A673 (cell line): ENCODE measurements at regions not wholly inside any gene's neighbourhood (a gene's known extent, or its start where the extent isn't known, plus 50 kb on each side); places are given as distances from the start of the nearest gene placed in this dataset.

ENCODE experiments used
- BruUV-seq: library from RNA; stranded (reverse); fragments of 400-500 nt; replicated peaks from 2 replicates; lab custom pipeline; 2021; lab: Mats Ljungman, UMichigan
- CTCF ChIA-PET: fragments of 300-600 bp; sonication (Branson Sonifier 250); formaldehyde crosslinking; loops from one replicate; lab custom pipeline; 2022; ENCODE audit warnings: antibody characterized with exemption; lab: Charles Lee
- POLR2A ChIA-PET: fragments of 300-600 bp; sonication (Branson Sonifier 250); formaldehyde crosslinking; loops from one replicate; lab custom pipeline; 2022; ENCODE audit warnings: antibody characterized with exemption; ENCODE audit not compliant: low non-redundant PET; lab: Charles Lee
- DNase-seq: peaks from one replicate; pipeline ENCODE4 v3.0.0-alpha.2; 2015; ENCODE audit warnings: low spot score
- H3K27ac ChIP-seq: fragments of 200-600 bp; sonication (generic); 2 replicates; pipeline ENCODE4 v1.5.1; 2016; ENCODE audit warnings: mixed run types, low read depth, mild to moderate bottlenecking, mixed read lengths, antibody characterized with exemption, low read length; ENCODE audit not compliant: poor library complexity, severe bottlenecking
- H3K27me3 ChIP-seq: fragments of 200-600 bp; sonication (generic); replicated peaks from 2 replicates; pipeline ENCODE4 v1.6.1; 2017; ENCODE audit warnings: mixed run types, low read depth, mild to moderate bottlenecking, mixed read lengths, antibody characterized with exemption, low read length; ENCODE audit not compliant: insufficient read depth, poor library complexity
- H3K36me3 ChIP-seq: fragments of 200-600 bp; sonication (generic); 2 replicates; pipeline ENCODE4 v1.6.1; 2016; ENCODE audit warnings: mixed run types, mild to moderate bottlenecking, mixed read lengths, antibody characterized with exemption, low read length; ENCODE audit not compliant: insufficient read depth, poor library complexity, severe bottlenecking
- H3K4me1 ChIP-seq: fragments of 200-600 bp; sonication (generic); 2 replicates; pipeline ENCODE4 v1.6.1; 2017; ENCODE audit warnings: mixed run types, mild to moderate bottlenecking, mixed read lengths, antibody characterized with exemption, low read length; ENCODE audit not compliant: insufficient read depth, poor library complexity, severe bottlenecking
- H3K4me3 ChIP-seq: fragments of 200-600 bp; sonication (generic); 2 replicates; pipeline ENCODE4 v1.5.1; 2016; ENCODE audit warnings: low read depth, mixed run types, mild to moderate bottlenecking, mixed read lengths, low read length; ENCODE audit not compliant: poor library complexity, severe bottlenecking
- H3K9me3 ChIP-seq: fragments of 200-600 bp; sonication (generic); 2 replicates; pipeline ENCODE4 v1.6.1; 2016; ENCODE audit warnings: mixed run types, low read depth, mild to moderate bottlenecking, mixed read lengths, antibody characterized with exemption, low read length; ENCODE audit not compliant: poor library complexity, severe bottlenecking
- EZH2 ChIP-seq: fragments of 200-600 bp; sonication (generic); IDR thresholded peaks from 2 replicates; pipeline ENCODE4 v1.6.1; 2017; ENCODE audit warnings: borderline replicate concordance, low read depth, mild to moderate bottlenecking, mixed read lengths, antibody characterized with exemption, low read length; ENCODE audit not compliant: poor library complexity, severe bottlenecking
- intact Hi-C: fragments of 100-400 bp; cut with micrococcal nuclease; formaldehyde crosslinking; loops from one replicate; pipeline ENCODE4 v1.10.0; 2022; ENCODE audit not compliant: unreplicated experiment
- TF ChIP-seq, protein P1 (sequence below): fragments of 300-800, 200-600 bp; sonication (generic); conservative IDR thresholded peaks from 2 replicates; pipeline ENCODE4 v1.5.1; 2017; ENCODE audit warnings: low read depth, mild to moderate bottlenecking, antibody characterized with exemption, low read length, moderate library complexity, mixed read lengths

DNA sequence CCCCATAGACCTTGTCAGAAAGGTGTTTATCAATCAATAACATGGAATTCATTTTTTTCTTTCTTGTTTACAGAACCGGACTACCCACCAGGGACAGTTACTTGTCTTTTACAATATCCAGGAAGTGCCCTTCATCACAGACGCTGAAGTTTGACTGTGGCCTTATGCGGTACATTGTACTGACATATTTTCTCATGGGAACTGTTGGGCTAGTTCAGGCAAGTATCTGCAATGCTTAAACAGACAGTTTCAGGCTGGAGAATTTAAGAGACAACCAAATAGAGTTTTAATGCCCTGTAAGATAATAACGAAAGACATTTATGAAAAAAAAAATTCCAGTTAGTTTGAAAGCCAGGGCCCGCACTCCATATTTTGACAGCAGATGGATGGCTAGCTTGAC, 246.4 kb downstream of the GATA3 start:
- H3K27me3 ChIP-seq, result peaks cover 57% of the 10 kb centered on the region
- no peak overlapping the region for H3K4me3 ChIP-seq
- ChIA-PET CTCF (no interaction called here), POLR2A (no interaction called here)
- TF ChIP-seq EZH2, result no peak
- TF ChIP-seq, protein P1, sequence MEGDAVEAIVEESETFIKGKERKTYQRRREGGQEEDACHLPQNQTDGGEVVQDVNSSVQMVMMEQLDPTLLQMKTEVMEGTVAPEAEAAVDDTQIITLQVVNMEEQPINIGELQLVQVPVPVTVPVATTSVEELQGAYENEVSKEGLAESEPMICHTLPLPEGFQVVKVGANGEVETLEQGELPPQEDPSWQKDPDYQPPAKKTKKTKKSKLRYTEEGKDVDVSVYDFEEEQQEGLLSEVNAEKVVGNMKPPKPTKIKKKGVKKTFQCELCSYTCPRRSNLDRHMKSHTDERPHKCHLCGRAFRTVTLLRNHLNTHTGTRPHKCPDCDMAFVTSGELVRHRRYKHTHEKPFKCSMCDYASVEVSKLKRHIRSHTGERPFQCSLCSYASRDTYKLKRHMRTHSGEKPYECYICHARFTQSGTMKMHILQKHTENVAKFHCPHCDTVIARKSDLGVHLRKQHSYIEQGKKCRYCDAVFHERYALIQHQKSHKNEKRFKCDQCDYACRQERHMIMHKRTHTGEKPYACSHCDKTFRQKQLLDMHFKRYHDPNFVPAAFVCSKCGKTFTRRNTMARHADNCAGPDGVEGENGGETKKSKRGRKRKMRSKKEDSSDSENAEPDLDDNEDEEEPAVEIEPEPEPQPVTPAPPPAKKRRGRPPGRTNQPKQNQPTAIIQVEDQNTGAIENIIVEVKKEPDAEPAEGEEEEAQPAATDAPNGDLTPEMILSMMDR, result no peak
- no peak overlapping the region for H3K27ac ChIP-seq
- peaks cover 18% of the 10 kb centered on the region for H3K4me1 ChIP-seq
- BruUV-seq, result no TSS peak
- no peak for DNase-seq
- intact Hi-C loops, result no loop called here
- H3K36me3 ChIP-seq, result no peaks in the 10 kb centered on the region
- no peaks in the 10 kb centered on the region for H3K9me3 ChIP-seq

- intact Hi-C loops, result no loop called here
- CTCF ChIA-PET, result no interaction called here
These were observed 246.8 kb downstream of the GATA3 start for GRCh38 chr10:8301333-8301732.

DNA sequence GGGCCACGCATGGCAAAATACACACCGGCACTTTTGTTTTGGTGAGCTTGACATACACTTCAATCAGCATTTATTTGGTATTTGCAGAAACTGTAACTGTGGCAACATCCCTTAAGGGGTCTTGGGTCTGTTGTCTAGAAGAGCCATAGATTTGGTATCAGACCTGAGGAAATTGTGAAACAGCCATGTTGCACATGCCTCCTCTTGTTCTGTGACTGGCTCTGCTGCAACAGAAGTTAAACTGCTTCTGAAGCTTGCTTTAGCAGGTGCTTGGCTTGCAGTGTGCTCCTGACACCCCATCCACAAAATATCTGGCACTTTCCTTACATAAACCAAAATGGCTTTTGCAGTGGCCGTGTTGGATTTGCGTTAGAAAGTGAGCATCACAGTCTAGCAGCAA, 247.3 kb downstream of the GATA3 start:
- no TSS peak for BruUV-seq
- peaks cover 52% of the 10 kb centered on the region for H3K27me3 ChIP-seq
- TF ChIP-seq, protein P1, result no peak
- no peak for TF ChIP-seq EZH2
- H3K9me3 ChIP-seq, result no peaks in the 10 kb centered on the region
- intact Hi-C loops, result no loop called here
- CTCF ChIA-PET, result no interaction called here
- H3K4me1 ChIP-seq, result peaks cover 18% of the 10 kb centered on the region
- POLR2A ChIA-PET, result no interaction called here
- H3K27ac ChIP-seq, result no peak overlapping the region
- H3K4me3 ChIP-seq, result no peak overlapping the region
- DNase-seq, result no peak
- H3K36me3 ChIP-seq, result no peaks in the 10 kb centered on the region

More at GRCh38 chr10:8301333-8301732, 246.8 kb downstream of the GATA3 start:
- TF ChIP-seq, protein P1, result no peak
- TF ChIP-seq EZH2, result no peak
- POLR2A ChIA-PET, result no interaction called here
- DNase-seq, result no peak
- Histone ChIP-seq H3K4me1 (peaks cover 18% of the 10 kb centered on the region), H3K27ac (no peak overlapping the region), H3K36me3 (no peaks in the 10 kb centered on the region), H3K9me3 (no peaks in the 10 kb centered on the region), H3K4me3 (no peak overlapping the region), H3K27me3 (peaks cover 53% of the 10 kb centered on the region)
- no TSS peak for BruUV-seq
